PC-9 (cell line): ENCODE measurements at regions not wholly inside any gene's neighbourhood (a gene's known extent, or its start where the extent isn't known, plus 50 kb on each side); places are given as distances from the start of the nearest gene placed in this dataset.

Experiments used
- CTCF ChIP-seq: fragments of 200-600 bp; sonication (generic); conservative IDR thresholded peaks from 2 replicates; pipeline ENCODE4 v1.6.1; 2017; ENCODE audit warnings: mixed run types, antibody characterized with exemption, mild to moderate bottlenecking, moderate library complexity
- EZH2 ChIP-seq: fragments of 200-600 bp; sonication (generic); IDR thresholded peaks from 2 replicates; pipeline ENCODE4 v1.8.0; 2017; ENCODE audit warnings: antibody characterized with exemption, low read depth

- TF ChIP-seq CTCF (no peak), EZH2 (no peak)
These were observed 85.2 kb upstream of the LCLAT1 start for GRCh38 chr2:30361751-30362394.
